8988T (cell line): ENCODE measurements at regions not wholly inside any gene's neighbourhood (a gene's known extent, or its start where the extent isn't known, plus 50 kb on each side); places are given as distances from the start of the nearest gene placed in this dataset.

ENCODE experiments used
- DNase-seq: peaks from one replicate; pipeline ENCODE4 v3.0.0; 2011

DNA sequence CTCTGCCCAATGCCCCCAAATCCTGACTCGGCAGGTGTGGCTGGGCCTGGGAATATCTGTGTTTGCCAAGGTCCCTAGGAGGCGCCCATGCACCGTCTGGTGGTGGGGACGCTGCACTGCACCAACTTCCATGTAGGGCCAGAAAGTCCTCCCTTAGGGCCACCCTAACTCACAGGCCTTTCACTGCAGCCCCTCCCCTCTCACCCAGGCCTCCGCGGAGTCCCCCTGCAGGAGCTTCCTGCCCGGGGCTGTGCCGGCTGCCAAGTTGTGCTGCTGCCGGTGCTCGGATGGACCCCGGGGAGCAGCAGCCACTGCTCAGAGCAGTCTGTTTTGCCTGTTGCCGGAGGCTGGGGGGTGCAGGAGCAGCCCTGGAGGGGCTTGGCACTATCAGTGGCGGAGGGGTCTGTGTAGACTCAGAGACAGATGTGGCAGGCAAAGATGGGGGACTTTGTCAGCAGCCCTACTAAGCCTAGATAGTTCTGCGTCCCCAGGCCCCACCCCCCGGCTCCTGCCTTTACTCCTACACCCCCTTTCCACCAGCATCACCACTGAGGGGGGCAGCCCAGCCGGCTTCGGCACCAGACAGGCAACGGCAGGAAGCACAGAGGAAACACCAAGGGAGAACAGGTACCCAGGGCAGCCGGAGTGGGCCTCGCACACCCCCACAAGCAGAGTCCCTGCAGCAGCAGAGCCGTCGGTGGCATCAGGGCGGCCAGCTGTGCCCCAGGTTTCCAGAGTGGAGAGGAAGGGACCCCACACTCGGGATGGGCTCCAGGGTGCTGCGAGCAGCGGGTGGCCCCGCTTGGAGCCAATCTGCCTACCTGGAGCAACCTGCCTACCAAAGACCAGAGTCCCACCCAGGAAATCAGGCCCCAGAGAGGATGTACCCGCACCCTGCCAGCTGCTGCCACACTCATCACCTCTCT, 124.3 kb downstream of the TRIM29 start:
- peak; percentile 84 for DNase-seq

- DNase-seq: no peak
Observed at GRCh38 chr11:120012245-120012644, 125.7 kb downstream of the TRIM29 start.

- no peak for DNase-seq
Observed at GRCh38 chr11:120011836-120012235, 126.1 kb downstream of the TRIM29 start.

GRCh38 chr11:120010775-120011174, 127.1 kb downstream of the TRIM29 start:
- no peak for DNase-seq

DNA sequence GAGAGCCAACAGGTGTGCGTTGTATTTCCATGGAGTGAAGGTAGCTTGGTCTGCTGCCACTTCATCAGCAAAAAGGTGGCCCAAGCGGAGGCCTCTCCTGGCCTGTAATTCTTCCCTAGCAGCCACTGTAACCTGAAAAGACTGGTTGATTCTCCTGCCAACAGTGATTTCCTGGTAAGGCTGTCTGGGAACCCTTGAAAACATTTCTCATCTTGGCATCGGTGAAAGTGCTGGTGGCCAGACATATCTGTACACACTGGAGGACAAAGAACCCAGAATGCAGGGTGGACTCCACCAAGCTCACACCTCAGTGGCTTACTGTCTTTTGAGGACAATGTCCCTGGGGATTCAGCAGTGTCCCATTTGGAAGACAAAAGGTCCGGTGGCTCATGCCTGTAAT, 128.0 kb downstream of the TRIM29 start:
- no peak for DNase-seq

- DNase-seq: no peak
Observed at GRCh38 chr11:120007144-120007543, 130.8 kb downstream of the TRIM29 start.

DNA sequence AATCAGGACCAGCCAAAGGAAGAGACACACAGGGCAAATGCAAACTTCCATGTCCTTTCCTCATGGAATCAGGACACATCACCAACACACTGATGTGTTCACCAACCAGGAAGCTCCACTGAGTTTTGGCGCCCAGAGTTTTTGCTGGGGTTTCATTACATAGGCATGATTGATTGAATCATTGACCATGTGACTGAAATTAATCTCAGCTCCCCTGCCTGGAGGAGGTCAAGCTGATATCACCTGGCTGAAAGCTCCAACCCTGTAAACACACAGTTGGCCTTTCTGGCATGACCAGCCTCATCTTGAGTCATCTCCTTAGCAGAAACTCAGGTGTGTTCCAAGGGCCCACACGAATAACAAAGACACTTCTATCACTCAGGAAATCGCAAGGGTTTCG, 133.2 kb downstream of the TRIM29 start:
- no peak for DNase-seq

- no peak for DNase-seq
Observed at GRCh38 chr11:120001178-120002090, 136.5 kb downstream of the TRIM29 start.

DNA sequence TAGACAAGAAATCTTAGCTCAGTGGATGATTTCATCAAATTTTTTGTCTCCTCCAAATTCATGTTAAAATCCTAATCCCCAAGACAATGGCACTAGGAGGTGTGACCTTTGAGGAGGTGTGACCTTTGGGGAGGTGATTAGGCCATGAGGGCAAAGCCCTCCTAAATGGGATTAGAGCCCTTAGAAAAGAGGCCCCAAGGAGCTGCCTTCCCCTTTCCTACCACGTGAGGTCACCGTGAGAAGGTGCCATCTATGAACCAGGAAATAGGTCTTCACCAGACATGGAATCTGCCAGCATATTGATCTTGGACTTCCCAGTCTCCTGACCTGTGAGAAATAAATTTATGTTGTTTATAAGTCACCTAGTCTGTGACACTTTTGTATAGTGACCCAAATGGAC, 138.7 kb downstream of the TRIM29 start:
- no peak for DNase-seq

DNA sequence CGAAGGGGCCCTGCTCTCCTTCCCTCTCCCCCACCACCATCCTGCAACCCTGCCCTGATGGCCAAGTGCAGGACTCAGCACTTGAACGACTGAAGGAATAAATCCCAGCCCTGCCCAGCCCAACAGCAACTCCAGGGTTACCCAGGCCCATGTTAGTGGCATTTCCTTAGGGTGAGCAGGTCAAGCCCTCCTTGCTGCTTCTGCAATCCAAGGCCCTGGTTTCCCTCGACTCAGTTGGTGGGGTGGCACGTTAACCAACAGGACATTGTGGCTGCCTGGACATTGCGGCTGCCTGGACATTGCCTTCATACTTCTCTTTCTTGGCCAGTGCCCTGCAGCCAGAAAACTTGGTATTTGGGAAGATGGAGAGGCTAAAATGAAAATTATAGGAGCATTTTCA, 141.4 kb downstream of the TRIM29 start:
- DNase-seq: no peak

- no peak for DNase-seq
Observed at GRCh38 chr11:119995730-119996491, 142.0 kb downstream of the TRIM29 start.

GRCh38 chr11:119993722-119994121, 144.2 kb downstream of the TRIM29 start:
- DNase-seq: no peak

- DNase-seq: no peak
Observed at GRCh38 chr11:119992171-119993051, 145.5 kb downstream of the TRIM29 start.

GRCh38 chr11:119991669-119992068, 146.2 kb downstream of the TRIM29 start:
- DNase-seq: no peak

DNA sequence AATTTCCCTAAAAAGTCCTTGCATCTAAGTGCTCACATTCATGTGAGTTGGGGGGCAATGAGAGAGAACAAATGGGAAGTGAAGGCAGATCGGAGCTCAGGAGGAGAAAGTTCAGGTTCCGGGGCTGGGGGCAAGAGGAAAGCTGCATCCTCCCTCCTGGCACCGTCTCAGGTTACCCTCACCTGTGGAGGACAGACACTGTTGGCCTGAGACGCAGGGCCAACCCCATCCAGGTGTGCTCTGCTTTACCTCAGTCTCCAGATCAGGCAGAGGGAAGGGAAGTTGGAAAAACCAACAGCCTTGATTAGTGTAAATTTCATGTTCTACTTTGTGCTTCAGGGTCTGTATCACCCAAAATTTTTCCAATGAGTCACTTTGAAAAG, 146.9 kb downstream of the TRIM29 start:
- DNase-seq: no peak

- no peak for DNase-seq
Observed at GRCh38 chr11:119990309-119991021, 147.4 kb downstream of the TRIM29 start.

DNA sequence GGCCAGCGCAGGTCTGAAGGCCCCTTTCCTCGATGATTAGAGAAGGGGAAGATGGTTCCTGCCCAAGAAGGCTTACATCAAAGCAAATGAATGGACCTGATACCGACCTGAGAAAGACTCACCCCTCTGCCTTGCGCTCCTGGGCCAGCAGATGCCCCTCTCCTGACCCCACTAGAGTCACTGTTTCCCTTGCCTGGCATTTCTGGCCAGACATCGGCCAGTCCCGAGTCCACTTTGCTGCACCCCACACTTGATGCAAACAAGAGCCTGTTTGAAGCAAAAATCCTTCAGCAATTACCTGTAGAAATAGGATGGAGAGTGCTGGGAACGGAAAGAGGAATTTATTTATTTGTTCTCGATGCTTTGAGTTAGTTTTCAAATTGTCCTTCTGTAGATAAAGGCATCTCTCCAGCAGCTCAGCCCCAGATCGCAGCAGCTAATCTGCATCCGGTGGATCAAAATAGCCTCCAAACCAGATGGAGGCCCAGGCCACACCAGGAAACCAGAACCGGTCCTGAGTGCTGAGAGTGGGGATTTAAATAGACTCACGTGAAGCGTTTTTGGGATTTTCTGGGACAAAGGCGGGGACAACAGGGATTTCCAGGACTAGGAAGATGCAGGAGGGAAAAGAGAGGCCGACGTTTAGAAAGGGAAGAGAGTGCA, 148.6 kb downstream of the TRIM29 start:
- DNase-seq: no peak

- DNase-seq: no peak
Observed at GRCh38 chr11:119985551-119985950, 152.4 kb downstream of the TRIM29 start.

DNA sequence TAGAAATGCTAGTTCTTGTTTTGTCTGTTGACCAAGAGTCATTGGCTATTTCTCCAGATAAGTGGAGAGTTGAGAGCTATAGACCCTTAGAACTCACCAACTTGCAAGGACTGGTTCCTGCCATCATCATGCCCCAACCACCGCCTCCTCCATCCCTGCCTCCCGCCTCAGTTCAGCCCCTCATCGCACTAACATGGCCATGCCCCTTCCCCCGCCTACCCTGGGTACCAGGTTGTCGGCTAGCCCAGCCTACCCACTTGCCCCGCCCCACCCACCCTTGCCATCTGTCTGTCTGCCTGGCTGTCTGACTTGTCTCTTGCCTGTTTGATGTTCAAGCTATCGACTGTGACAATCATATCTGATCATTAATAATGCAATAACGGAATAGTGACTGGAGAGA, 154.1 kb downstream of the TRIM29 start:
- DNase-seq: no peak

GRCh38 chr11:119983240-119983732, 154.6 kb downstream of the TRIM29 start:
- DNase-seq: no peak
